ENCODE measurements at regions not wholly inside any gene's neighbourhood (a gene's known extent, or its start where the extent isn't known, plus 50 kb on each side); places are given as distances from the start of the nearest gene placed in this dataset.

DNA sequence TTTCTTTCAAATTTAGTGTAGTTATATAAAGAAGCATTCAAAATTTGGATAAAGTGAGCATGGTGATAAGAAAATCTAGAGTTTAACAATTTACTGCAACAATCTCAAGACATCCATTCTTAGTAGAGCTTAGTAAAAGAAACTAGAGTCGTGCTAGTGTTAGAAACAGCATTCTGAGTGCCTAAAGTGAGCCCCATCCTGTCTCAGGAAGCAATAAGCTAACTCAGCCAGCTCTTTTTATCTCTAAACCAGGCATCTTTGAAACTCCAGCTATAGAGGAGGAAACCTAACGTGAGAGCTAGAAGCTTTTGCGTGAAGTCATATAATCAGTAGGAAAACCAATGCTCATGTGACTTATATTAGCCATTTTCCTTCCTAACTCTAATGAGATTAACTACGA, 1187.1 kb upstream of the EPHA6 start:
- no TSS peak for BruUV-seq (replicated peaks)
- DNase-seq (ENCODE audit: low read depth, low spot score) (no peak), ATAC-seq (no peak)
- TF ChIP-seq CBX3 (IDR thresholded peaks at IDR 0.05; ENCODE audit: low read depth), result no peak
- no peak for TF ChIP-seq POLR2AphosphoS5 (IDR thresholded peaks at IDR 0.05; ENCODE audit: low read depth, low read length)
- TF ChIP-seq, protein P1, sequence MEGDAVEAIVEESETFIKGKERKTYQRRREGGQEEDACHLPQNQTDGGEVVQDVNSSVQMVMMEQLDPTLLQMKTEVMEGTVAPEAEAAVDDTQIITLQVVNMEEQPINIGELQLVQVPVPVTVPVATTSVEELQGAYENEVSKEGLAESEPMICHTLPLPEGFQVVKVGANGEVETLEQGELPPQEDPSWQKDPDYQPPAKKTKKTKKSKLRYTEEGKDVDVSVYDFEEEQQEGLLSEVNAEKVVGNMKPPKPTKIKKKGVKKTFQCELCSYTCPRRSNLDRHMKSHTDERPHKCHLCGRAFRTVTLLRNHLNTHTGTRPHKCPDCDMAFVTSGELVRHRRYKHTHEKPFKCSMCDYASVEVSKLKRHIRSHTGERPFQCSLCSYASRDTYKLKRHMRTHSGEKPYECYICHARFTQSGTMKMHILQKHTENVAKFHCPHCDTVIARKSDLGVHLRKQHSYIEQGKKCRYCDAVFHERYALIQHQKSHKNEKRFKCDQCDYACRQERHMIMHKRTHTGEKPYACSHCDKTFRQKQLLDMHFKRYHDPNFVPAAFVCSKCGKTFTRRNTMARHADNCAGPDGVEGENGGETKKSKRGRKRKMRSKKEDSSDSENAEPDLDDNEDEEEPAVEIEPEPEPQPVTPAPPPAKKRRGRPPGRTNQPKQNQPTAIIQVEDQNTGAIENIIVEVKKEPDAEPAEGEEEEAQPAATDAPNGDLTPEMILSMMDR (IDR thresholded peaks at IDR 0.05 in 2 of 3, conservative IDR thresholded peaks at IDR 0.05 in 1 of 3; ENCODE audit: borderline replicate concordance in 1 of 3, insufficient read depth in 1 of 3, low read depth in 2 of 3, low read length in 2 of 3), result no peak
- TF ChIP-seq ZNF274 (IDR thresholded peaks at IDR 0.05; ENCODE audit: low read depth, low read length), result no peak
- TF ChIP-seq, protein P2, sequence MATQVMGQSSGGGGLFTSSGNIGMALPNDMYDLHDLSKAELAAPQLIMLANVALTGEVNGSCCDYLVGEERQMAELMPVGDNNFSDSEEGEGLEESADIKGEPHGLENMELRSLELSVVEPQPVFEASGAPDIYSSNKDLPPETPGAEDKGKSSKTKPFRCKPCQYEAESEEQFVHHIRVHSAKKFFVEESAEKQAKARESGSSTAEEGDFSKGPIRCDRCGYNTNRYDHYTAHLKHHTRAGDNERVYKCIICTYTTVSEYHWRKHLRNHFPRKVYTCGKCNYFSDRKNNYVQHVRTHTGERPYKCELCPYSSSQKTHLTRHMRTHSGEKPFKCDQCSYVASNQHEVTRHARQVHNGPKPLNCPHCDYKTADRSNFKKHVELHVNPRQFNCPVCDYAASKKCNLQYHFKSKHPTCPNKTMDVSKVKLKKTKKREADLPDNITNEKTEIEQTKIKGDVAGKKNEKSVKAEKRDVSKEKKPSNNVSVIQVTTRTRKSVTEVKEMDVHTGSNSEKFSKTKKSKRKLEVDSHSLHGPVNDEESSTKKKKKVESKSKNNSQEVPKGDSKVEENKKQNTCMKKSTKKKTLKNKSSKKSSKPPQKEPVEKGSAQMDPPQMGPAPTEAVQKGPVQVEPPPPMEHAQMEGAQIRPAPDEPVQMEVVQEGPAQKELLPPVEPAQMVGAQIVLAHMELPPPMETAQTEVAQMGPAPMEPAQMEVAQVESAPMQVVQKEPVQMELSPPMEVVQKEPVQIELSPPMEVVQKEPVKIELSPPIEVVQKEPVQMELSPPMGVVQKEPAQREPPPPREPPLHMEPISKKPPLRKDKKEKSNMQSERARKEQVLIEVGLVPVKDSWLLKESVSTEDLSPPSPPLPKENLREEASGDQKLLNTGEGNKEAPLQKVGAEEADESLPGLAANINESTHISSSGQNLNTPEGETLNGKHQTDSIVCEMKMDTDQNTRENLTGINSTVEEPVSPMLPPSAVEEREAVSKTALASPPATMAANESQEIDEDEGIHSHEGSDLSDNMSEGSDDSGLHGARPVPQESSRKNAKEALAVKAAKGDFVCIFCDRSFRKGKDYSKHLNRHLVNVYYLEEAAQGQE (IDR thresholded peaks at IDR 0.05; ENCODE audit: low read depth), result no peak
- no peak for TF ChIP-seq ZBTB33 (IDR thresholded peaks at IDR 0.05; ENCODE audit: extremely low read depth, insufficient replicate concordance, low read length)
- TF ChIP-seq EZH2phosphoT487 (IDR thresholded peaks at IDR 0.05; ENCODE audit: borderline replicate concordance), result no peak
- TF ChIP-seq CEBPB (IDR thresholded peaks at IDR 0.05; ENCODE audit: low read depth), result no peak
- CTCF ChIA-PET, result no interaction called here
- no peaks in the 10 kb centered on the region for H3K27me3 ChIP-seq (ENCODE audit: insufficient read depth, low read length)
- H3K79me2 ChIP-seq (ENCODE audit: insufficient read depth, low read length), result no peaks in the 10 kb centered on the region
- H3K4me1 ChIP-seq (ENCODE audit: control insufficient read depth in 1 of 2, insufficient read depth in 2 of 2, low read length in 2 of 2), result no peaks in the 10 kb centered on the region
- H3K9me3 ChIP-seq (ENCODE audit: control insufficient read depth in 1 of 2, insufficient read depth in 1 of 2, low read depth in 1 of 2, low read length in 2 of 2), result peaks cover 3 to 20% of the 10 kb centered on the region in 2 experiments; a peak in 2 of 4 replicates
- H3K9me2 ChIP-seq (ENCODE audit: insufficient read depth), result no peaks in the 10 kb centered on the region
- no peaks in the 10 kb centered on the region for H3K36me3 ChIP-seq (ENCODE audit: control insufficient read depth in 1 of 2, insufficient read depth in 2 of 2, low read length in 2 of 2)
- no peak overlapping the region for H2AFZ ChIP-seq (ENCODE audit: low read depth, low read length, poor library complexity, severe bottlenecking)
- H3K4me3 ChIP-seq (replicated peaks in 1 of 2; ENCODE audit: low read depth in 1 of 2, low read length in 2 of 2), result no peak overlapping the region
- intact Hi-C loops (cut with micrococcal nuclease), result no loop called here
- POLR2A ChIA-PET, result no interaction called here
- H3K4me2 ChIP-seq (ENCODE audit: low read length), result no peak overlapping the region
- H4K20me1 ChIP-seq (ENCODE audit: insufficient read depth), result no peaks in the 10 kb centered on the region
- no peak overlapping the region for H3K27ac ChIP-seq (ENCODE audit: low read depth, low read length)
- H3K9ac ChIP-seq (ENCODE audit: low read length), result no peak overlapping the region
- RAD21 ChIA-PET (ENCODE audit: low non-redundant PET in 1 of 2, low total read pairs in 2 of 2, uncharacterized antibody in 2 of 2, unreplicated experiment in 2 of 2), result no interaction called here
